IMR-90 (cell line): ENCODE measurements at regions not wholly inside any gene's neighbourhood (a gene's known extent, or its start where the extent isn't known, plus 50 kb on each side); places are given as distances from the start of the nearest gene placed in this dataset.

Experiments
- ATAC-seq: fragments of 200-7000 bp; cut with Tn5 transposase; 2 replicates; pipeline ENCODE4 v1.9.1; 2020; ENCODE audit warnings: low read depth, mild to moderate bottlenecking, moderate library complexity
- BruUV-seq: library from RNA; stranded (reverse); fragments of 400-500 nt; replicated peaks from 2 replicates; lab custom pipeline; 2021; lab: Mats Ljungman, UMichigan
- CTCF ChIA-PET: fragments of 300-600 bp; formaldehyde crosslinking; extraction: SDS; loops from one replicate; lab custom pipeline; 2021; ENCODE audit warnings: antibody characterized with exemption; lab: Yijun Ruan, JAX
- POLR2A ChIA-PET: fragments of 300-600 bp; sonication (Branson Sonifier 250); formaldehyde crosslinking; loops from one replicate; lab custom pipeline; 2022; ENCODE audit warnings: antibody characterized with exemption; ENCODE audit not compliant: unreplicated experiment; lab: Charles Lee
- DNase-seq: peaks from one replicate; pipeline ENCODE4 v3.0.0; 2013
- H2AFZ ChIP-seq: replicated peaks from 2 replicates; pipeline ENCODE3; 2013; ENCODE audit warnings: low read length, mild to moderate bottlenecking; ENCODE audit not compliant: poor library complexity
- H2AK5ac ChIP-seq: 2 replicates; pipeline ENCODE4 v1.6.1; 2013; ENCODE audit warnings: low read depth, low read length, inconsistent platforms
- H2AK9ac ChIP-seq: replicated peaks from 2 replicates; pipeline ENCODE3; 2013; ENCODE audit warnings: mild to moderate bottlenecking, low read depth, low read length, moderate library complexity; ENCODE audit not compliant: poor library complexity
- H2BK120ac ChIP-seq: 2 replicates; pipeline ENCODE4 v1.6.1; 2013; ENCODE audit warnings: low read depth, low read length, inconsistent platforms
- H2BK15ac ChIP-seq: 3 replicates; pipeline ENCODE4 v1.6.1; 2013; ENCODE audit warnings: low read depth, low read length, inconsistent platforms
- H2BK20ac ChIP-seq: 2 replicates; pipeline ENCODE4 v1.6.1; 2013; ENCODE audit warnings: low read depth, mild to moderate bottlenecking, inconsistent platforms, low read length, moderate library complexity
- H2BK5ac ChIP-seq: 2 replicates; pipeline ENCODE4 v1.6.1; 2013; ENCODE audit warnings: mild to moderate bottlenecking, low read depth, low read length, inconsistent platforms; ENCODE audit not compliant: poor library complexity, severe bottlenecking
- H3K14ac ChIP-seq: replicated peaks from 2 replicates; pipeline ENCODE4 v1.6.1; 2013; ENCODE audit warnings: low read depth, low read length, inconsistent platforms
- H3K18ac ChIP-seq: 2 replicates; pipeline ENCODE4 v1.6.1; 2013; ENCODE audit warnings: low read depth, low read length, control low read depth
- H3K23ac ChIP-seq: 2 replicates; pipeline ENCODE4 v1.6.1; 2013; ENCODE audit warnings: low read depth, low read length, inconsistent platforms
- H3K27ac ChIP-seq: 2 replicates; pipeline ENCODE4 v1.5.1; 2013; ENCODE audit warnings: mild to moderate bottlenecking, control low read depth, low read length; ENCODE audit not compliant: insufficient read depth
- H3K27me3 ChIP-seq: 2 replicates; pipeline ENCODE4 v1.6.1; 2013; ENCODE audit warnings: low read length; ENCODE audit not compliant: control insufficient read depth, insufficient read depth
- H3K36me3 ChIP-seq: 2 replicates; pipeline ENCODE4 v1.6.1; 2013; ENCODE audit warnings: low read length, mixed read lengths; ENCODE audit not compliant: control insufficient read depth, insufficient read depth
- H3K4ac ChIP-seq: 2 replicates; pipeline ENCODE4 v1.6.1; 2013; ENCODE audit warnings: low read depth, low read length, inconsistent platforms
- H3K4me1 ChIP-seq: 2 replicates; pipeline ENCODE4 v1.6.1; 2013; ENCODE audit warnings: low read length, mixed read lengths; ENCODE audit not compliant: control insufficient read depth, insufficient read depth
- H3K4me2 ChIP-seq: 2 replicates; pipeline ENCODE4 v1.6.1; 2013; ENCODE audit warnings: low read depth, mild to moderate bottlenecking, control low read depth, low read length, moderate library complexity
- H3K4me3 ChIP-seq: 2 replicates; pipeline ENCODE4 v1.5.1; 2013; ENCODE audit warnings: low read depth, mild to moderate bottlenecking, control low read depth, low read length, moderate library complexity; ENCODE audit not compliant: insufficient read depth
- H3K56ac ChIP-seq: 2 replicates; pipeline ENCODE4 v1.6.1; 2013; ENCODE audit warnings: low read length, inconsistent platforms; ENCODE audit not compliant: insufficient read depth; ENCODE audit errors: extremely low read depth
- H3K79me1 ChIP-seq, 2 experiments: 2 replicates each; pipeline ENCODE4 v1.6.1; 2013; ENCODE audit warnings: low read length in 2 of 2, inconsistent platforms in 1 of 2, low read depth in 1 of 2
- H3K9ac ChIP-seq: 2 replicates; pipeline ENCODE4 v1.6.1; 2013; ENCODE audit warnings: low read depth, low read length, control low read depth
- H3K9me1 ChIP-seq: 2 replicates; pipeline ENCODE4 v1.6.1; 2013; ENCODE audit warnings: low read length, inconsistent platforms; ENCODE audit not compliant: insufficient read depth
- H3K9me3 ChIP-seq: 2 replicates; pipeline ENCODE4 v1.6.1; 2013; ENCODE audit warnings: low read length; ENCODE audit not compliant: control insufficient read depth, insufficient read depth
- H4K20me1 ChIP-seq: 2 replicates; pipeline ENCODE4 v1.6.1; 2013; ENCODE audit warnings: low read length, inconsistent platforms; ENCODE audit not compliant: insufficient read depth
- H4K5ac ChIP-seq: 2 replicates; pipeline ENCODE4 v1.6.1; 2013; ENCODE audit warnings: mild to moderate bottlenecking, low read depth, low read length, control low read depth
- H4K8ac ChIP-seq, 2 experiments: 2 replicates each; pipeline ENCODE4 v1.6.1; 2013; ENCODE audit warnings: low read depth in 2 of 2, low read length in 2 of 2, control low read depth in 1 of 2, inconsistent platforms in 1 of 2
- H4K91ac ChIP-seq: 2 replicates; pipeline ENCODE4 v1.6.1; 2013; ENCODE audit warnings: low read depth, low read length, inconsistent platforms; ENCODE audit not compliant: insufficient read depth
- BHLHE40 ChIP-seq: fragments of 150-350 bp; IDR thresholded peaks from 2 replicates; pipeline ENCODE4 v1.6.1; 2016; ENCODE audit warnings: mild to moderate bottlenecking, low read depth, low read length
- CEBPB ChIP-seq: IDR thresholded peaks from 2 replicates; pipeline ENCODE4 v1.6.1; 2012; ENCODE audit warnings: low read depth, low read length, improper control_type of control experiment
- CHD1 ChIP-seq: IDR thresholded peaks from 2 replicates; pipeline ENCODE4 v1.6.1; 2012; ENCODE audit warnings: low read depth, low read length, improper control_type of control experiment
- ELK1 ChIP-seq: fragments of 150-350 bp; IDR thresholded peaks from 2 replicates; pipeline ENCODE4 v1.6.1; 2016; ENCODE audit warnings: low read depth, mild to moderate bottlenecking, low read length, moderate library complexity, borderline replicate concordance
- FOS ChIP-seq: fragments of 150-350 bp; IDR thresholded peaks from 2 replicates; pipeline ENCODE4 v1.6.1; 2016; ENCODE audit warnings: low read depth, low read length
- MAFK ChIP-seq: IDR thresholded peaks from 2 replicates; pipeline ENCODE4 v1.6.1; 2012; ENCODE audit warnings: low read depth, low read length, improper control_type of control experiment
- MAZ ChIP-seq: IDR thresholded peaks from 2 replicates; pipeline ENCODE4 v1.6.1; 2012; ENCODE audit warnings: low read depth, mild to moderate bottlenecking, low read length, improper control_type of control experiment, moderate library complexity, borderline replicate concordance
- NFE2L2 ChIP-seq: fragments of 150-350 bp; IDR thresholded peaks from 2 replicates; pipeline ENCODE4 v1.6.1; 2016; ENCODE audit warnings: low read depth, mild to moderate bottlenecking, low read length
- POLR2A ChIP-seq: IDR thresholded peaks from 2 replicates; pipeline ENCODE4 v1.6.1; 2012; ENCODE audit warnings: mild to moderate bottlenecking, low read depth, low read length
- RAD21 ChIP-seq: IDR thresholded peaks from 2 replicates; pipeline ENCODE4 v1.6.1; 2012; ENCODE audit warnings: low read length, improper control_type of control experiment
- RCOR1 ChIP-seq: IDR thresholded peaks from 2 replicates; pipeline ENCODE4 v1.6.1; 2012; ENCODE audit warnings: mild to moderate bottlenecking, low read length, improper control_type of control experiment; ENCODE audit not compliant: insufficient replicate concordance
- RFX5 ChIP-seq: IDR thresholded peaks from 2 replicates; pipeline ENCODE4 v1.8.0; 2012; ENCODE audit warnings: low read depth, mild to moderate bottlenecking, low read length, moderate library complexity
- SMC3 ChIP-seq: fragments of 150-350 bp; IDR thresholded peaks from 2 replicates; pipeline ENCODE4 v1.6.1; 2016; ENCODE audit warnings: low read depth, mild to moderate bottlenecking, antibody characterized with exemption, low read length, moderate library complexity
- USF2 ChIP-seq: fragments of 150-350 bp; IDR thresholded peaks from 2 replicates; pipeline ENCODE4 v1.6.1; 2017; ENCODE audit warnings: mild to moderate bottlenecking, antibody characterized with exemption, low read length, low read depth
- whole genome bisulfite sequencing, 2 experiments: methylation state at CpG; one replicate each; pipeline versions ENCODE4 v1.1.5 to v1.1.7; 2013; ENCODE audit warnings: missing lambda C conversion rate in 2 of 2; ENCODE audit not compliant: insufficient read length in 1 of 2; ENCODE audit errors: extremely low coverage in 2 of 2; 5-methylcytosine and 5-hydroxymethylcytosine counted together
- dilution Hi-C: fragments of 300-500 bp; cut with HindIII; formaldehyde crosslinking; loops from one replicate; pipeline ENCODE4 v1.14.3; 2018; ENCODE audit warnings: low sequenced_read_pairs; ENCODE audit not compliant: unreplicated experiment
- in situ Hi-C: fragments of 300-500 bp; cut with MboI; formaldehyde crosslinking; loops from 3 replicates; pipeline ENCODE4 v1.14.3; 2019; ENCODE audit warnings: low sequenced_read_pairs, inconsistent platforms, mixed read lengths
- intact Hi-C: fragments of 100-400 bp; cut with micrococcal nuclease; formaldehyde crosslinking; loops from 2 replicates; pipeline ENCODE4 v1.10.0; 2022

DNA sequence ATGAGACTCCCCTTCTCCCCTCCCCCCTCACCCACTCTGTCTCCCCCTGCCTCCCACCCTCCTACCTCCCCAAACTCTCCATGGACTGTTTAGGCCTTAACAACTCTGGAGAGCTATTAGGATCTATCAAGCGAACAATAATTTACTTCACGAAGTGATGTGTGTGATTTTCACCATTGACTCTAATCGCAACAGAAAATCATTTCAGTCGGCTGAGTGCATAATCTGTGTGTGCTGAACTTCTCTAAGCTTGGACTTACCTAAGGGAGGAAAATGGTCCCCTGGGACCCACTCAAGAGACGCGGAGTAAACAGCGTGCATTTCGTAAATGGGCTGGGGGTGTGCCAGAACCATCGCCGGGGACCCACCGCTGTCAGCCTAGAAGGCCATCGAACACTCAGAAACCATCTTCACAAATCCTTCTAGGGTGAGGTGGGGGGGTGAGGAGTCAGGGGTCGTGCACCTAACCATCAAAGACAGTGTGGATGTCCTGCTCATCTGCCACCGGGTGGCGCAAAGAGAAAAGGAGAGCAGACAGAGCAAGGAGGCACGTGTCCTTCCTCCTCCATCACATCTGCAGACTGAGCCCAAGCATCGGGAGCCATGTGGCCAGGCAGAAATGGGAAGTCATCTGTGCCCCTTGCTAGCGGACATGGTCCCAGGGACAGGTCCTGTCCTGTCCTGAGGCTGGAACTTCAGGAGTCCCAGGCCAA lies 62.1 kb upstream of the NUP50 start:
- H2AFZ ChIP-seq = peak overlapping the region; percentile 84
- ATAC-seq = peak; percentile 76
- CTCF ChIA-PET = interaction anchor here (0.7 to 1.6 kb wide), 5 partner anchors 9 to 160 kb away, joined by 3 read pairs; partner anchors contain the start of gene NUP50
- TF ChIP-seq FOS (no peak), RCOR1 (no peak), USF2 (peak; percentile 87), POLR2A (no peak), SMC3 (peak; percentile 83), RAD21 (peak; percentile 82), RFX5 (no peak), CEBPB (no peak), MAZ (no peak), CHD1 (no peak), NFE2L2 (no peak), ELK1 (no peak), MAFK (no peak), BHLHE40 (peak; percentile 87)

More for the DNA sequence above, 62.1 kb upstream of the NUP50 start:
- Histone ChIP-seq H4K91ac (no peak overlapping the region), H3K79me1 (no peaks in the 10 kb centered on the region), H2AK5ac (0 out of 2 replicates have a peak overlapping the region, but pooled peaks have one; percentile 43), H4K20me1 (no peaks in the 10 kb centered on the region), H4K8ac (no peak overlapping the region), H3K4me1 (no peaks in the 10 kb centered on the region), H2BK120ac (0 out of 2 replicates have a peak overlapping the region, but pooled peaks have one; percentile 58), H3K23ac (peak overlapping the region; percentile 66; the same call in 1 of the 2 replicates), H3K4me2 (no peak overlapping the region), H3K4ac (0 out of 2 replicates have a peak overlapping the region, but pooled peaks have one; percentile 13), H2BK15ac (no peak overlapping the region; the same call in 2 of the 3 replicates), H2BK5ac (no peak overlapping the region), H3K4me3 (no peak overlapping the region), H3K9me1 (peaks cover 5% of the 10 kb centered on the region; the same call in 1 of the 2 replicates), H3K14ac (no peak overlapping the region), H3K18ac (no peak overlapping the region), H3K9ac (no peak overlapping the region), H3K36me3 (no peaks in the 10 kb centered on the region), H3K9me3 (no peaks in the 10 kb centered on the region), H3K27ac (no peak overlapping the region), H3K56ac (no peak overlapping the region), H3K27me3 (peaks cover 6% of the 10 kb centered on the region), H4K5ac (no peak overlapping the region), H2BK20ac (no peak overlapping the region), H2AK9ac (peak overlapping the region; percentile 91)
- POLR2A ChIA-PET = no interaction called here
- no TSS peak for BruUV-seq
- intact Hi-C loops (loop anchor here (1.0 to 10.0 kb wide), 5 partner anchors 61 to 453 kb away; partner anchors contain the start of gene NUP50), dilution Hi-C loops (no loop called here), in situ Hi-C loops (loop anchor here (5.0 kb wide), 1 partner anchor 161 kb away; no protein-coding TSS in a partner anchor)
- peak; percentile 72 for DNase-seq
- WGBS, 2 experiments = 100% methylated on average over 3 of the region's 18 CpGs; no CpG with 5 or more reads in 1 of the 2 experiments
